ENCODE measurements at regions not wholly inside any gene's neighbourhood (a gene's known extent, or its start where the extent isn't known, plus 50 kb on each side); places are given as distances from the start of the nearest gene placed in this dataset.

DNA sequence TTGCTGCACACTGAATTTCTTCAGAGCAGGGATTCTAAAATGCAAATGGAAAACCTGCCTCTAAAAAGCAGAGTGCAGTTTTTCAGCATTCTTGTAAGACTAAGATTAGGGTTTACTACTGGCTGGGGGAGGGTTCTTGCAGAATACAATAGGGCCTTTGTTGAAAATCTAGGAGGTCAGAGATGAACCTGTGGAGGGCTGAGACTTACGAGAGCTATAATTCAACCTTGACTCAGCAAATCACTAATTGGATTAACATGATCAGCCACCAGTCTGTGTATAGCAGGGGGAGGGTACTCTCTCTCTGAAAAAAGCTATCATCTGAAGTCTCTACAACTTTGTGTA is 92.6 kb upstream of the HIF1A start:
- no peak overlapping the region for H3K4ac ChIP-seq (ENCODE audit: low read depth, low read length)
- H3K9me1 ChIP-seq (ENCODE audit: insufficient read depth, low read length) = peaks cover 2% of the 10 kb centered on the region; the same call in 1 of the 2 replicates
- H3K79me1 ChIP-seq (ENCODE audit: low read depth in 1 of 2, low read length in 2 of 2) = no peaks in the 10 kb centered on the region
- H3K27me3 ChIP-seq (ENCODE audit: control insufficient read depth, insufficient read depth, low read length) = no peaks in the 10 kb centered on the region
- ChIA-PET POLR2A (ENCODE audit: unreplicated experiment) (no interaction called here), CTCF (no interaction called here)
- intact Hi-C loops (cut with micrococcal nuclease) = no loop called here
- no peak overlapping the region for H3K9ac ChIP-seq (ENCODE audit: low read depth, low read length)
- H4K91ac ChIP-seq (ENCODE audit: insufficient read depth, low read depth, low read length) = no peak overlapping the region
- no peak for TF ChIP-seq RFX5 (IDR thresholded peaks at IDR 0.05; ENCODE audit: low read depth, low read length)
- TF ChIP-seq RCOR1 (IDR thresholded peaks at IDR 0.05; ENCODE audit: insufficient replicate concordance, low read length) = no peak
- TF ChIP-seq FOS (IDR thresholded peaks at IDR 0.05; ENCODE audit: low read depth, low read length) = no peak
- dilution Hi-C loops (cut with HindIII; ENCODE audit: low sequenced_read_pairs, unreplicated experiment) = no loop called here
- no peak overlapping the region for H2AK5ac ChIP-seq (ENCODE audit: low read depth, low read length)
- no peak overlapping the region for H3K14ac ChIP-seq (replicated peaks; ENCODE audit: low read depth, low read length)
- in situ Hi-C loops (cut with MboI; ENCODE audit: low sequenced_read_pairs) = no loop called here
- no peaks in the 10 kb centered on the region for H3K9me3 ChIP-seq (ENCODE audit: control insufficient read depth, insufficient read depth, low read length)
- no peak overlapping the region for H2BK120ac ChIP-seq (ENCODE audit: low read depth, low read length)
- BruUV-seq (replicated peaks) = no TSS peak
- peaks cover 7% of the 10 kb centered on the region for H3K4me1 ChIP-seq (ENCODE audit: control insufficient read depth, insufficient read depth, low read length)
- no peak overlapping the region for H3K4me3 ChIP-seq (ENCODE audit: insufficient read depth, low read depth, low read length)
- peak overlapping the region; percentile 19; the same call in 2 of the 3 replicates for H2BK15ac ChIP-seq (ENCODE audit: low read depth, low read length)
- no peak overlapping the region for H2AK9ac ChIP-seq (replicated peaks; ENCODE audit: low read depth, low read length, poor library complexity)
- no peak overlapping the region for H2AFZ ChIP-seq (replicated peaks; ENCODE audit: low read length, poor library complexity)
- no peak overlapping the region for H2BK5ac ChIP-seq (ENCODE audit: low read depth, low read length, poor library complexity, severe bottlenecking)
- WGBS, 2 experiments (ENCODE audit: extremely low coverage in 2 of 2, insufficient read length in 1 of 2) = no CpG with 5 or more reads among the region's 1 CpG
- H2BK20ac ChIP-seq (ENCODE audit: low read depth, low read length) = no peak overlapping the region
- H3K36me3 ChIP-seq (ENCODE audit: control insufficient read depth, insufficient read depth, low read length) = no peaks in the 10 kb centered on the region
- no peak overlapping the region; a peak in 1 of 4 replicates for H4K8ac ChIP-seq (ENCODE audit: low read depth in 2 of 2, low read length in 2 of 2)
- H3K4me2 ChIP-seq (ENCODE audit: low read depth, low read length) = no peak overlapping the region
- H3K18ac ChIP-seq (ENCODE audit: low read depth, low read length) = no peak overlapping the region; the same call in 1 of the 2 replicates
- ATAC-seq (ENCODE audit: low read depth) = no peak
- no peaks in the 10 kb centered on the region for H4K20me1 ChIP-seq (ENCODE audit: insufficient read depth, low read length)
- no peak overlapping the region for H3K23ac ChIP-seq (ENCODE audit: low read depth, low read length)
- no peak overlapping the region for H4K5ac ChIP-seq (ENCODE audit: low read depth, low read length)
- no peak for DNase-seq
- H3K27ac ChIP-seq (ENCODE audit: insufficient read depth, low read length) = no peak overlapping the region
- H3K56ac ChIP-seq (ENCODE audit: extremely low read depth, insufficient read depth, low read length) = no peak overlapping the region
